GM12873 (cell line): ENCODE measurements at regions not wholly inside any gene's neighbourhood (a gene's known extent, or its start where the extent isn't known, plus 50 kb on each side); places are given as distances from the start of the nearest gene placed in this dataset.

ENCODE experiments used
- TF ChIP-seq, protein P1 (sequence below): IDR thresholded peaks from 2 replicates; pipeline ENCODE4 v1.5.1; 2012; ENCODE audit warnings: low read depth, mild to moderate bottlenecking, moderate library complexity, low read length, control low read depth; ENCODE audit not compliant: insufficient read depth; ENCODE audit errors: missing control alignments

GRCh38 chr12:24591715-24592440, 357.0 kb downstream of the BCAT1 start:
- TF ChIP-seq, protein P1, sequence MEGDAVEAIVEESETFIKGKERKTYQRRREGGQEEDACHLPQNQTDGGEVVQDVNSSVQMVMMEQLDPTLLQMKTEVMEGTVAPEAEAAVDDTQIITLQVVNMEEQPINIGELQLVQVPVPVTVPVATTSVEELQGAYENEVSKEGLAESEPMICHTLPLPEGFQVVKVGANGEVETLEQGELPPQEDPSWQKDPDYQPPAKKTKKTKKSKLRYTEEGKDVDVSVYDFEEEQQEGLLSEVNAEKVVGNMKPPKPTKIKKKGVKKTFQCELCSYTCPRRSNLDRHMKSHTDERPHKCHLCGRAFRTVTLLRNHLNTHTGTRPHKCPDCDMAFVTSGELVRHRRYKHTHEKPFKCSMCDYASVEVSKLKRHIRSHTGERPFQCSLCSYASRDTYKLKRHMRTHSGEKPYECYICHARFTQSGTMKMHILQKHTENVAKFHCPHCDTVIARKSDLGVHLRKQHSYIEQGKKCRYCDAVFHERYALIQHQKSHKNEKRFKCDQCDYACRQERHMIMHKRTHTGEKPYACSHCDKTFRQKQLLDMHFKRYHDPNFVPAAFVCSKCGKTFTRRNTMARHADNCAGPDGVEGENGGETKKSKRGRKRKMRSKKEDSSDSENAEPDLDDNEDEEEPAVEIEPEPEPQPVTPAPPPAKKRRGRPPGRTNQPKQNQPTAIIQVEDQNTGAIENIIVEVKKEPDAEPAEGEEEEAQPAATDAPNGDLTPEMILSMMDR, result no peak

- TF ChIP-seq, protein P1, result no peak
These were observed 357.7 kb downstream of the BCAT1 start for GRCh38 chr12:24591079-24591626.

DNA sequence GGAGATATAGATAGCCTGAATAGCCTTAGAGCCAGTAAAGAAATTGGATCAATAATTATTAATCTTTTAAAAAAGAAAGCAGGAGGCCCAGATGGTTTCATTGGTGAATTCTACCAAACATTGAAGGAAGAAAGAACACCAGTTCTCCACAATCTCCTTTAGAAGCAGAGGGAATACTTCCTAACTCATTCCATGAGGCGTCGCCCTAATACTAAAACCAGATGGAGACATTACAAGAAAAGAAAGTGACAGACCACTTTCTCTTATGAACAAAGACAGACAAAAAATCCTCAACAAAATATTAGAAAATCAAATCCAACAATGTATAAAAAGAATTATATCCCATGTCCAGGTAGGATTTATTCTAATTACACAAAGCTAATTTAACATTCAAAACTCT, 362.6 kb downstream of the BCAT1 start:
- TF ChIP-seq, protein P1, result no peak

- TF ChIP-seq, protein P1, result no peak
These were observed 364.7 kb downstream of the BCAT1 start for GRCh38 chr12:24584032-24584675.

DNA sequence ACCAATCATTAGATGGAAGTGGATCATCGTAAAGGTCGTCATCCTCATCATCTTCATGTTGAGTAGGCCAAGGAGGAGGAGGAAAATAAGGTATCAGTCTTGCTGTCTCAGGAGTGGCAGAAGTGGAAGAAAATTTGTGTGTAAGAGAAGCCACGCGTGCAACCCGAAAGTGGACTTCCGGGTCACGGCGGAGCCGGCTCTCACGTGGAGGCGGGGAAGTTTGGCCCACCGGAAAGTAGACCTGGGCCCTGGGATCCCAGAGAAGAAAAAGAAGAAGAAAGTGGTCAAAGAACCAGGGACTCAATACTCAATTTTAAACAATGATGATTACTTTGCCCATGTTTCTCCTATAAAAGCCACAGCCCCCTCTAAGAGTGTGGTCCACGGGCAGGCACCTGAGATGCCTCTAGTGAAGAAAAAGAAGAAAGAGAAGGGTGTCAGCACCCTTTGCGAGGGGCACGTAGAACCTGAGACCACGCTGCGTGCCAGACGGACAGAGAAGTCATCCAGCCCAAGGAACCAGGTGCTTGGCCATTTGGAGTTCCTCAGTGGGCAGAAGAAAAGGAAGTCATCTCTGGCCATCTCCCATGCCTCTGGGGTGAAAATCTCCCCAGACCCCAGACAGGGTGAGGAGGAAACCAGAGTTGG, 365.8 kb downstream of the BCAT1 start:
- TF ChIP-seq, protein P1, result no peak

DNA sequence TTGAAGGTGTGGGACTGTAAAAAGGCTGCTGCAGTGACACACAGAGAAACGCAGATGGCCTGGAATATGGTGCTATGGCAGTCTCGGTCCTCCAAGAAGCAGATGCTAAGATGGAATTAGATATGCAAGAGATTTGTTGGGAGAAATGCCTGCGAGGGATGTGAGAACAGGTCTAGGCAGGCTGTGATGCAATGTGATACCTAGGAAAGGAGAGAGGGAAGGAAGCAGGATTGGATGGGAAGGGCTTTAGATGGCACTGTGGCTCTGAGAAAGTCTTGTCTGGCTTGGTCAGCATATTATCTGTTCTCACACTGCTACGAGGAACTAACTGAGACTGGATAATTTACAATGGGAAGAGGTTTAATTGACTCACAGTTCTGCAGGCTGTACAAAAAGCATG, 374.4 kb downstream of the BCAT1 start:
- TF ChIP-seq, protein P1, result no peak

DNA sequence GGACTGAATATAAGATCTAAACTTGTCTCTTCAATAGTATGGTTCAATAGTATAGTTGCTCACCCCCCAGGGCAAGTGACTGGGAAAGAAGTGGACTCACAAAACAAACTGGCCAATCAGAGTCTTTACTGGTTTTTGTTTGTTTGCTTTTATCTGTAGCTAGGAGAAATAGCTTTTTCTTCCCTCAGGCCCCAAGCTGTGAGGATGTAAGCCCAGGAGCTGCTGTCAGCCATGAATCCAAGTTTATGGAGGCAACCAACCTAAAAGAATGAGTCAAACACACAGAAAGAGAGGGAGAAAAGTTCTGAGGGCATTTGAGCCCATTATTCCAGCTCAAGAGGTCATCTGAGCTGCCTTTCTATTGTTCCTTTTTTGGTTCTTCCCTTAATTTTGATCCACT, 375.3 kb downstream of the BCAT1 start:
- TF ChIP-seq, protein P1, result no peak
